ENCODE measurements at regions not wholly inside any gene's neighbourhood (a gene's known extent, or its start where the extent isn't known, plus 50 kb on each side); places are given as distances from the start of the nearest gene placed in this dataset.

- Histone ChIP-seq H3K9me3 (ENCODE audit: insufficient read depth, low read depth, low read length) (no peaks in the 10 kb centered on the region), H3K79me2 (ENCODE audit: control insufficient read depth, insufficient read depth, low read length, poor library complexity) (no peaks in the 10 kb centered on the region), H3K14ac (ENCODE audit: low read length) (no peak overlapping the region), H2AK5ac (ENCODE audit: low read length) (no peak overlapping the region), H3K36me3 (ENCODE audit: control insufficient read depth in 1 of 2, insufficient read depth in 2 of 2, low read length in 2 of 2) (no peaks in the 10 kb centered on the region), H3K9ac (ENCODE audit: low read length) (no peak overlapping the region), H2BK12ac (ENCODE audit: low read length) (no peak overlapping the region), H4K91ac (ENCODE audit: low read depth, low read length) (no peak overlapping the region), H3K27me3 (ENCODE audit: insufficient read depth, low read length) (no peaks in the 10 kb centered on the region), H3K18ac (ENCODE audit: low read length) (no peak overlapping the region), H4K8ac (ENCODE audit: low read depth, low read length) (no peak overlapping the region), H3K4me1 (ENCODE audit: control insufficient read depth in 1 of 2, insufficient read depth in 2 of 2, low read length in 2 of 2) (no peaks in the 10 kb centered on the region), H2BK5ac (ENCODE audit: low read depth, low read length, poor library complexity) (no peak overlapping the region), H3K4ac (ENCODE audit: low read depth, low read length) (no peak overlapping the region), H3K23ac (ENCODE audit: low read length) (no peak overlapping the region), H3K4me2 (ENCODE audit: low read length) (no peak overlapping the region), H3K4me3 (ENCODE audit: low read depth, low read length) (no peak overlapping the region), H3K79me1 (ENCODE audit: low read length) (no peaks in the 10 kb centered on the region), H4K12ac (ENCODE audit: low read depth, low read length) (no peak overlapping the region), H2BK120ac (ENCODE audit: insufficient read depth, low read length, poor library complexity) (no peak overlapping the region), H3K27ac (ENCODE audit: low read depth, low read length) (no peak overlapping the region), H2AFZ (ENCODE audit: insufficient read depth, low read length, poor library complexity) (no peak overlapping the region)
- WGBS (ENCODE audit: extremely low coverage, insufficient coverage, insufficient read length) = no CpG with 5 or more reads among the region's 2 CpGs
- DNase-seq = no peak
Observed at GRCh38 chr1:165988817-165989216, 161.4 kb downstream of the UCK2 start.

- H3K4me2 ChIP-seq (ENCODE audit: low read length) = no peak overlapping the region
- H3K27me3 ChIP-seq (ENCODE audit: insufficient read depth, low read length) = no peaks in the 10 kb centered on the region
- WGBS (ENCODE audit: extremely low coverage, insufficient coverage, insufficient read length) = no CpG with 5 or more reads among the region's 3 CpGs
- H3K79me2 ChIP-seq (ENCODE audit: control insufficient read depth, insufficient read depth, low read length, poor library complexity) = no peaks in the 10 kb centered on the region
- no peak overlapping the region for H4K12ac ChIP-seq (ENCODE audit: low read depth, low read length)
- no peak overlapping the region for H4K91ac ChIP-seq (ENCODE audit: low read depth, low read length)
- H2AK5ac ChIP-seq (ENCODE audit: low read length) = no peak overlapping the region
- H3K36me3 ChIP-seq (ENCODE audit: control insufficient read depth in 1 of 2, insufficient read depth in 2 of 2, low read length in 2 of 2) = no peaks in the 10 kb centered on the region
- H3K14ac ChIP-seq (ENCODE audit: low read length) = no peak overlapping the region
- no peak overlapping the region for H3K27ac ChIP-seq (ENCODE audit: low read depth, low read length)
- H3K4ac ChIP-seq (ENCODE audit: low read depth, low read length) = no peak overlapping the region
- no peak for DNase-seq
- no peak overlapping the region for H3K18ac ChIP-seq (ENCODE audit: low read length)
- no peak overlapping the region for H2BK120ac ChIP-seq (ENCODE audit: insufficient read depth, low read length, poor library complexity)
- H2AFZ ChIP-seq (ENCODE audit: insufficient read depth, low read length, poor library complexity) = no peak overlapping the region
- no peaks in the 10 kb centered on the region for H3K9me3 ChIP-seq (ENCODE audit: insufficient read depth, low read depth, low read length)
- H2BK5ac ChIP-seq (ENCODE audit: low read depth, low read length, poor library complexity) = no peak overlapping the region
- no peak overlapping the region for H3K23ac ChIP-seq (ENCODE audit: low read length)
- H3K79me1 ChIP-seq (ENCODE audit: low read length) = no peaks in the 10 kb centered on the region
- H4K8ac ChIP-seq (ENCODE audit: low read depth, low read length) = no peak overlapping the region
- H3K4me3 ChIP-seq (ENCODE audit: low read depth, low read length) = no peak overlapping the region
- H3K4me1 ChIP-seq (ENCODE audit: control insufficient read depth in 1 of 2, insufficient read depth in 2 of 2, low read length in 2 of 2) = no peaks in the 10 kb centered on the region
- no peak overlapping the region for H3K9ac ChIP-seq (ENCODE audit: low read length)
- H2BK12ac ChIP-seq (ENCODE audit: low read length) = no peak overlapping the region
Observed at GRCh38 chr1:165992533-165992932, 165.1 kb downstream of the UCK2 start.

DNA sequence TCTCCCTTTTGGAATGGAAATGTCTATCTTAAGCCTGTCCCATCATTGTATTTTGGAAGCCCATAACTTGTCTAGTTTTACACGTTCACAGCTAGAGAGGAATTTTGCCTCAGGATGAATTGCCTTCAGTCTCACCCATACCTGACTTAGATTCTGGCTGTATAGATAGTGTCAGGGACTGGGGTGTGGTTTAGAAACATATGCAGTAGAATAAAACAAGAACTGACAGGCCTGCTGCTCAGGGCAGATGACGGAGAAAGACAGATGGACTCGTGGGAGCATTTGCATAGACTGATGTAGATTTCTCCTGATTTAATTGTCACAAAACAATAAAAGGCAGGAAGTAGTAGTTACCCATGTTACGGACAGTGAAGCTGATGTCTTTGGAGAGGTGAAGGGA lies 166.7 kb downstream of the UCK2 start:
- Histone ChIP-seq H3K36me3 (ENCODE audit: control insufficient read depth in 1 of 2, insufficient read depth in 2 of 2, low read length in 2 of 2) (no peaks in the 10 kb centered on the region), H3K9ac (ENCODE audit: low read length) (no peak overlapping the region), H3K4me3 (ENCODE audit: low read depth, low read length) (no peak overlapping the region), H2AK5ac (ENCODE audit: low read length) (no peak overlapping the region), H2BK120ac (ENCODE audit: insufficient read depth, low read length, poor library complexity) (no peak overlapping the region), H3K4ac (ENCODE audit: low read depth, low read length) (no peak overlapping the region), H4K91ac (ENCODE audit: low read depth, low read length) (no peak overlapping the region), H2BK5ac (ENCODE audit: low read depth, low read length, poor library complexity) (no peak overlapping the region), H2BK12ac (ENCODE audit: low read length) (no peak overlapping the region), H3K14ac (ENCODE audit: low read length) (no peak overlapping the region), H3K4me1 (ENCODE audit: control insufficient read depth in 1 of 2, insufficient read depth in 2 of 2, low read length in 2 of 2) (no peaks in the 10 kb centered on the region), H3K79me2 (ENCODE audit: control insufficient read depth, insufficient read depth, low read length, poor library complexity) (no peaks in the 10 kb centered on the region), H3K27me3 (ENCODE audit: insufficient read depth, low read length) (no peaks in the 10 kb centered on the region), H4K8ac (ENCODE audit: low read depth, low read length) (no peak overlapping the region), H3K9me3 (ENCODE audit: insufficient read depth, low read depth, low read length) (no peaks in the 10 kb centered on the region), H4K12ac (ENCODE audit: low read depth, low read length) (no peak overlapping the region), H3K23ac (ENCODE audit: low read length) (no peak overlapping the region), H3K18ac (ENCODE audit: low read length) (no peak overlapping the region), H2AFZ (ENCODE audit: insufficient read depth, low read length, poor library complexity) (no peak overlapping the region), H3K4me2 (ENCODE audit: low read length) (no peak overlapping the region), H3K27ac (ENCODE audit: low read depth, low read length) (no peak overlapping the region), H3K79me1 (ENCODE audit: low read length) (no peaks in the 10 kb centered on the region)
- WGBS (ENCODE audit: extremely low coverage, insufficient coverage, insufficient read length) = no CpG with 5 or more reads among the region's 4 CpGs
- peak in 1 of 2 donors; percentile 3 for DNase-seq

GRCh38 chr1:165999826-166000225 lies 167.0 kb downstream of the FAM78B start:
- Histone ChIP-seq H4K12ac (ENCODE audit: low read depth, low read length) (no peak overlapping the region), H3K4me2 (ENCODE audit: low read length) (no peak overlapping the region), H3K9me3 (ENCODE audit: insufficient read depth, low read depth, low read length) (no peaks in the 10 kb centered on the region), H3K23ac (ENCODE audit: low read length) (no peak overlapping the region), H3K79me2 (ENCODE audit: control insufficient read depth, insufficient read depth, low read length, poor library complexity) (no peaks in the 10 kb centered on the region), H2BK5ac (ENCODE audit: low read depth, low read length, poor library complexity) (no peak overlapping the region), H3K36me3 (ENCODE audit: control insufficient read depth in 1 of 2, insufficient read depth in 2 of 2, low read length in 2 of 2) (no peaks in the 10 kb centered on the region), H3K4ac (ENCODE audit: low read depth, low read length) (no peak overlapping the region), H2AFZ (ENCODE audit: insufficient read depth, low read length, poor library complexity) (no peak overlapping the region), H2AK5ac (ENCODE audit: low read length) (no peak overlapping the region), H3K4me3 (ENCODE audit: low read depth, low read length) (no peak overlapping the region), H3K9ac (ENCODE audit: low read length) (no peak overlapping the region), H4K8ac (ENCODE audit: low read depth, low read length) (no peak overlapping the region), H2BK12ac (ENCODE audit: low read length) (no peak overlapping the region), H3K18ac (ENCODE audit: low read length) (no peak overlapping the region), H4K91ac (ENCODE audit: low read depth, low read length) (no peak overlapping the region), H3K27me3 (ENCODE audit: insufficient read depth, low read length) (no peaks in the 10 kb centered on the region), H3K4me1 (ENCODE audit: control insufficient read depth in 1 of 2, insufficient read depth in 2 of 2, low read length in 2 of 2) (no peaks in the 10 kb centered on the region), H3K14ac (ENCODE audit: low read length) (no peak overlapping the region), H2BK120ac (ENCODE audit: insufficient read depth, low read length, poor library complexity) (no peak overlapping the region), H3K27ac (ENCODE audit: low read depth, low read length) (no peak overlapping the region), H3K79me1 (ENCODE audit: low read length) (no peaks in the 10 kb centered on the region)
- WGBS (ENCODE audit: extremely low coverage, insufficient coverage, insufficient read length) = no CpG with 5 or more reads among the region's 4 CpGs
- DNase-seq = no peak

All from trophoblast cell (in vitro differentiated cells and primary cell).